HEK293 (cell line): ENCODE measurements at regions not wholly inside any gene's neighbourhood (a gene's known extent, or its start where the extent isn't known, plus 50 kb on each side); places are given as distances from the start of the nearest gene placed in this dataset.

ENCODE experiments used
- CTCF ChIA-PET: fragments of 350-600 bp; formaldehyde crosslinking; extraction: SDS; loops from one replicate; lab custom pipeline; 2021; ENCODE audit warnings: antibody characterized with exemption; lab: Yijun Ruan, JAX
- POLR2A ChIA-PET: fragments of 300-600 bp; formaldehyde crosslinking; extraction: SDS; loops from one replicate; lab custom pipeline; 2020; ENCODE audit warnings: antibody characterized with exemption, inconsistent platforms; lab: Yijun Ruan, JAX
- H3K27ac ChIP-seq: fragments of 200-500 bp; sonication (Bioruptor generic); 2 replicates; pipeline ENCODE4 v1.5.1; 2014; ENCODE audit warnings: low read depth, low read length, control low read depth, inconsistent platforms; ENCODE audit errors: extremely low read depth
- H3K36me3 ChIP-seq, 2 experiments: fragments of 200-500 bp in 1 of 2; sonication (Bioruptor generic) in 1 of 2; 1 replicate in 1 of 2; 2 replicates in 1 of 2; pipeline ENCODE4 v1.5.1; 2014 to 2017; ENCODE audit warnings: inconsistent platforms in 2 of 2, low read length in 2 of 2; ENCODE audit not compliant: control insufficient read depth in 2 of 2, insufficient read depth in 1 of 2
- H3K4me1 ChIP-seq: fragments of 200-500 bp; sonication (Bioruptor generic); 2 replicates; pipeline ENCODE4 v1.5.1; 2014; ENCODE audit warnings: mild to moderate bottlenecking, low read length, inconsistent platforms; ENCODE audit not compliant: control insufficient read depth, insufficient read depth
- H3K4me3 ChIP-seq: 2 replicates; pipeline ENCODE4 v1.5.1; 2011; ENCODE audit warnings: low read depth, mild to moderate bottlenecking, control low read depth, low read length, moderate library complexity
- H3K9me3 ChIP-seq: fragments of 200-500 bp; sonication (Bioruptor generic); 2 replicates; pipeline ENCODE4 v1.5.1; 2014; ENCODE audit warnings: low read depth, low read length, inconsistent platforms; ENCODE audit not compliant: control insufficient read depth, insufficient read depth
- BCL6B ChIP-seq: fragments of 450-650 bp; formaldehyde crosslinking; IDR thresholded peaks from 2 replicates; pipeline ENCODE4 v1.5.1; 2017; ENCODE audit warnings: missing biosample characterization, missing genetic modification characterization
- CTCF ChIP-seq: fragments of 450-650 bp; formaldehyde crosslinking; IDR thresholded peaks from 2 replicates; pipeline ENCODE4 v1.5.1; 2016; ENCODE audit warnings: missing biosample characterization, missing genetic modification characterization
- TRIM28 ChIP-seq: IDR thresholded peaks from 2 replicates; pipeline ENCODE4 v1.6.1; 2011; ENCODE audit warnings: low read length, control low read depth, borderline replicate concordance
- ZBTB1 ChIP-seq: fragments of 450-650 bp; formaldehyde crosslinking; IDR thresholded peaks from 2 replicates; pipeline ENCODE4 v1.5.1; 2016; ENCODE audit warnings: missing biosample characterization, missing genetic modification characterization
- ZIC2 ChIP-seq: fragments of 450-650 bp; formaldehyde crosslinking; IDR thresholded peaks from 2 replicates; pipeline ENCODE4 v1.5.1; 2016; ENCODE audit warnings: missing biosample characterization, missing genetic modification characterization
- ZNF10 ChIP-seq: fragments of 450-650 bp; formaldehyde crosslinking; IDR thresholded peaks from 2 replicates; pipeline ENCODE4 v1.5.1; 2017; ENCODE audit warnings: missing biosample characterization, missing genetic modification characterization
- ZNF121 ChIP-seq: fragments of 450-650 bp; formaldehyde crosslinking; IDR thresholded peaks from 2 replicates; pipeline ENCODE4 v1.5.1; 2016; ENCODE audit warnings: missing biosample characterization, missing genetic modification characterization
- ZNF148 ChIP-seq: fragments of 450-650 bp; formaldehyde crosslinking; IDR thresholded peaks from 2 replicates; pipeline ENCODE4 v1.5.0; 2017; ENCODE audit warnings: missing biosample characterization, missing genetic modification characterization, borderline replicate concordance
- ZNF302 ChIP-seq: fragments of 450-650 bp; formaldehyde crosslinking; IDR thresholded peaks from 2 replicates; pipeline ENCODE4 v1.5.1; 2016; ENCODE audit warnings: missing biosample characterization, missing genetic modification characterization, low read depth
- ZNF394 ChIP-seq: fragments of 450-650 bp; formaldehyde crosslinking; IDR thresholded peaks from 2 replicates; pipeline ENCODE4 v1.5.1; 2016; ENCODE audit warnings: missing biosample characterization, missing genetic modification characterization, mild to moderate bottlenecking, moderate library complexity, borderline replicate concordance
- ZNF433 ChIP-seq: fragments of 450-650 bp; formaldehyde crosslinking; IDR thresholded peaks from 2 replicates; pipeline ENCODE4 v1.5.1; 2016; ENCODE audit warnings: missing biosample characterization, missing genetic modification characterization, low read depth
- ZNF449 ChIP-seq: fragments of 450-650 bp; formaldehyde crosslinking; IDR thresholded peaks from 2 replicates; pipeline ENCODE4 v1.5.1; 2017; ENCODE audit warnings: missing biosample characterization, mild to moderate bottlenecking, missing genetic modification characterization, moderate library complexity
- ZNF501 ChIP-seq: fragments of 450-650 bp; formaldehyde crosslinking; IDR thresholded peaks from 2 replicates; pipeline ENCODE4 v1.5.1; 2016; ENCODE audit warnings: missing biosample characterization, missing genetic modification characterization
- ZNF558 ChIP-seq: fragments of 450-650 bp; formaldehyde crosslinking; IDR thresholded peaks from 2 replicates; pipeline ENCODE4 v1.5.1; 2016; ENCODE audit warnings: missing biosample characterization, missing genetic modification characterization
- ZNF623 ChIP-seq: fragments of 450-650 bp; formaldehyde crosslinking; IDR thresholded peaks from 2 replicates; pipeline ENCODE4 v1.5.1; 2016; ENCODE audit warnings: missing biosample characterization, missing genetic modification characterization
- ZNF624 ChIP-seq: fragments of 450-650 bp; formaldehyde crosslinking; IDR thresholded peaks from 2 replicates; pipeline ENCODE4 v1.5.1; 2017; ENCODE audit warnings: missing biosample characterization, missing genetic modification characterization
- ZNF639 ChIP-seq: fragments of 450-650 bp; formaldehyde crosslinking; IDR thresholded peaks from 2 replicates; pipeline ENCODE4 v1.5.1; 2016; ENCODE audit warnings: missing biosample characterization, missing genetic modification characterization
- ZNF704 ChIP-seq: fragments of 450-650 bp; formaldehyde crosslinking; IDR thresholded peaks from 2 replicates; pipeline ENCODE4 v1.5.1; 2016; ENCODE audit warnings: missing biosample characterization, missing genetic modification characterization
- ZNF785 ChIP-seq: fragments of 450-650 bp; formaldehyde crosslinking; IDR thresholded peaks from 2 replicates; pipeline ENCODE4 v1.5.1; 2016; ENCODE audit warnings: missing biosample characterization, missing genetic modification characterization

- Histone ChIP-seq H3K36me3 (no peaks in the 10 kb centered on the region), H3K9me3 (no peaks in the 10 kb centered on the region), H3K4me1 (no peaks in the 10 kb centered on the region), H3K4me3 (no peak overlapping the region), H3K27ac (no peak overlapping the region)
- TF ChIP-seq CTCF (tag by site-specific recombination) (no peak), ZNF704 (tag by site-specific recombination) (no peak), ZNF501 (tag by site-specific recombination) (no peak), TRIM28 (no peak), ZNF558 (tag by site-specific recombination) (no peak), ZNF394 (no peak), ZNF624 (tag by site-specific recombination) (no peak), ZBTB1 (tag by site-specific recombination) (no peak), ZNF121 (tag by site-specific recombination) (no peak), ZNF148 (tag by site-specific recombination) (no peak), ZNF639 (tag by site-specific recombination) (no peak), ZNF10 (tag by site-specific recombination) (no peak), ZNF433 (tag by site-specific recombination) (no peak), ZNF449 (tag by site-specific recombination) (no peak), ZNF302 (tag by site-specific recombination) (no peak), ZNF623 (tag by site-specific recombination) (no peak), ZNF785 (tag by site-specific recombination) (no peak), BCL6B (tag by site-specific recombination) (no peak), ZIC2 (tag by site-specific recombination) (no peak)
- ChIA-PET POLR2A (no interaction called here), CTCF (no interaction called here)
Observed at GRCh38 chr3:106337116-106337515, 468.3 kb upstream of the CBLB start.
